Choroid plexus epithelial cell (primary cell): ENCODE measurements at regions not wholly inside any gene's neighbourhood (a gene's known extent, or its start where the extent isn't known, plus 50 kb on each side); places are given as distances from the start of the nearest gene placed in this dataset.

Source experiments
- DNase-seq: peaks from one replicate; pipeline ENCODE4 v3.0.0-alpha.2; 2010; ENCODE audit warnings: low read depth
- H3K4me3 ChIP-seq: 2 replicates; pipeline ENCODE4 v1.5.1; 2011; ENCODE audit warnings: low read depth, mild to moderate bottlenecking, control low read depth, low read length, moderate library complexity
- TF ChIP-seq, protein P1 (sequence below): conservative IDR thresholded peaks from 2 replicates; pipeline ENCODE4 v1.5.1; 2011; ENCODE audit warnings: low read depth, mild to moderate bottlenecking, control low read depth, inconsistent platforms, low read length, moderate library complexity

DNA sequence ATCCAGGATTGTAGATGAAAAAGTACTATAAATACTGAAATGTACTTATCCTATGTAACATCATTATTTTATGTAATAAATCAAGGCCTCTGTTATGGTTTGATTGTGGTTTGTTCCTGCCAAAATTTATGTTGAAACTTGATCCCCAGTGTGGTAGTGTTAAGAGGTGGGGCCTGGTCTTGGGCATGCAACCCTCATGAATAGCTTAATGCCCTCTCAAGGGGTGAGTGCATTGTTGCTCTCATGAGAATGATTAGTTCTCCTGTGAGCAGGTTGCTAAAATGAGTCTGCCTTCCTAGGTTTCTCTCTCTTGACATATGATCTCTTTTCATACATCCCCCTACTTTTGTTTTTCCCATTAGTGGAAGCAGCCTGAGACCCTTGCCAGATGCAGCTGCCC lies 915.4 kb downstream of the TSN start:
- H3K4me3 ChIP-seq: no peak overlapping the region
- TF ChIP-seq, protein P1, sequence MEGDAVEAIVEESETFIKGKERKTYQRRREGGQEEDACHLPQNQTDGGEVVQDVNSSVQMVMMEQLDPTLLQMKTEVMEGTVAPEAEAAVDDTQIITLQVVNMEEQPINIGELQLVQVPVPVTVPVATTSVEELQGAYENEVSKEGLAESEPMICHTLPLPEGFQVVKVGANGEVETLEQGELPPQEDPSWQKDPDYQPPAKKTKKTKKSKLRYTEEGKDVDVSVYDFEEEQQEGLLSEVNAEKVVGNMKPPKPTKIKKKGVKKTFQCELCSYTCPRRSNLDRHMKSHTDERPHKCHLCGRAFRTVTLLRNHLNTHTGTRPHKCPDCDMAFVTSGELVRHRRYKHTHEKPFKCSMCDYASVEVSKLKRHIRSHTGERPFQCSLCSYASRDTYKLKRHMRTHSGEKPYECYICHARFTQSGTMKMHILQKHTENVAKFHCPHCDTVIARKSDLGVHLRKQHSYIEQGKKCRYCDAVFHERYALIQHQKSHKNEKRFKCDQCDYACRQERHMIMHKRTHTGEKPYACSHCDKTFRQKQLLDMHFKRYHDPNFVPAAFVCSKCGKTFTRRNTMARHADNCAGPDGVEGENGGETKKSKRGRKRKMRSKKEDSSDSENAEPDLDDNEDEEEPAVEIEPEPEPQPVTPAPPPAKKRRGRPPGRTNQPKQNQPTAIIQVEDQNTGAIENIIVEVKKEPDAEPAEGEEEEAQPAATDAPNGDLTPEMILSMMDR: no peak
- no peak for DNase-seq

GRCh38 chr2:122680662-122681061 lies 925.2 kb downstream of the TSN start:
- TF ChIP-seq, protein P1: no peak
- DNase-seq: no peak
- no peak overlapping the region for H3K4me3 ChIP-seq

DNA sequence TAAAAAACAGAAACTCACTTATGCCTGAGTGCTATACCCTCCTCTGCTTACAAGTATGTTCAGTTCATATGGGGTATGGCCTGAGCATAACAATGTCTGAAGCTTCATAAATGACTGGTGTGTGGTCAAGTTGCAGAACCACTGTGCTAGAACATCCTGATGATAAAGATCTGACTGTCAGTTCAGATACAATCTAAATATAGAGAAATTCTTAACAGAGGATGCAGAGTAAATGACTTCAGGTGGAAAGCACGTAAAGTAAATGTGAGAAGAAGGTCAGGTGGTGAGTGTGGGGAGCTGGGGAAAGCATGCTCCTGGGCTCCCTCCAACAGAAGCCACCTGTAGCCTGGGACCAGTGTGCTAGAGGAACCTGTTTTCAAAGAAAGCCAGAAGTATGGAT lies 926.2 kb downstream of the TSN start:
- no peak for DNase-seq
- no peak overlapping the region for H3K4me3 ChIP-seq
- TF ChIP-seq, protein P1: no peak

GRCh38 chr2:122682356-122682755 lies 926.9 kb downstream of the TSN start:
- DNase-seq: no peak
- TF ChIP-seq, protein P1: no peak
- H3K4me3 ChIP-seq: no peak overlapping the region

DNA sequence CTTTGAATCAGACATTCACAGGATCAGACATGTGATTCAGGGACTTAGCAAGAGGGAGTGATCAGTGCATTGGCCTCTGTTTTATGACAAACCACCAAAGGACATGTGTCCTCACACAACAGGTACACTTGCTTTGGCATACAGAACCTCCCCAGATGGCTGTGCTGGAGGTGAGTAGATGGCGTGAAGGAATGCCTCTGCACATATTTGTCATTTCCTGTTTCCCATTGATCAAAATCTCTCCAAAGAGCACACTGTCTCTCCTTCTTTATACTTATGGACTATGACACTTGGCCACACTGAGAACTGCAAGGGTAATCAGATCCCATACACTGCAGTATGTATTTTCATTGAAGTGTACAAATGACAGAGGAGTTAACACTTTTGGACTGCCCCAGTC lies 927.6 kb downstream of the TSN start:
- no peak overlapping the region for H3K4me3 ChIP-seq
- no peak for DNase-seq
- TF ChIP-seq, protein P1: no peak

- DNase-seq: no peak
- TF ChIP-seq, protein P1: no peak
- no peak overlapping the region for H3K4me3 ChIP-seq
These were observed 937.1 kb downstream of the TSN start for GRCh38 chr2:122692400-122693083.

DNA sequence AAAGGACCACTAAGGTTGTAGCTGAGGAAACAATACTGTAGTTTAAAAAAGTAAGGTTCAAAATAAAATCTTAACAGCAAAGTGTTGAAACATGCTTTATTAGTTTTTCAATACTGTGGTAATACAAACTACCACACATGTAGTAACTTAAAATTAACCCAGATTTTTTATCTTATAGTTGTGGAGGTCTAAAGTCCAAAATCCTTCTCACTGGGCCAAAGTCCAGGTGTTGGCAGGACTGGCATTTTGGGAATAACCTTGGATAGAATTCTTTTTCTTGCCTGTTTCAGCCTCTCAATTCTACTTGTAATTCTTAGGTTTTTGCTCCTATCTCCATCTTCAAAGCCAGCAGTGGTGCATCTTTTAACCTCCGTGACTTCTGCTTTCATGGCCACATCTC lies 942.0 kb downstream of the TSN start:
- TF ChIP-seq, protein P1: no peak
- H3K4me3 ChIP-seq: no peak overlapping the region
- no peak for DNase-seq
